Upper lobe of right lung (tissue), 1 donor: ENCODE measurements at regions not wholly inside any gene's neighbourhood (a gene's known extent, or its start where the extent isn't known, plus 50 kb on each side); places are given as distances from the start of the nearest gene placed in this dataset.

ENCODE experiments used
- ATAC-seq: fragments of 200-7000 bp; cut with Tn5 transposase; one replicate; pipeline ENCODE4 v1.9.1; 2020; ENCODE audit warnings: mild to moderate bottlenecking, moderate library complexity
- DNase-seq: peaks from one replicate; pipeline ENCODE4 v3.0.0-alpha.2; 2020
- H3K27ac ChIP-seq: fragments of 200-600 bp; one replicate; pipeline ENCODE4 v1.8.0; 2022
- H3K27me3 ChIP-seq: fragments of 200-600 bp; one replicate; pipeline ENCODE4 v1.8.0; 2022; ENCODE audit warnings: mild to moderate bottlenecking
- H3K36me3 ChIP-seq: fragments of 200-600 bp; one replicate; pipeline ENCODE4 v1.8.0; 2022
- H3K4me1 ChIP-seq: fragments of 200-600 bp; one replicate; pipeline ENCODE4 v1.8.0; 2022
- H3K4me3 ChIP-seq: fragments of 200-600 bp; one replicate; pipeline ENCODE4 v1.8.0; 2022; ENCODE audit warnings: mild to moderate bottlenecking
- H3K9me3 ChIP-seq: fragments of 200-600 bp; one replicate; pipeline ENCODE4 v1.8.0; 2022
- intact Hi-C: fragments of 100-400 bp; cut with DNase I; formaldehyde crosslinking; loops from one replicate; pipeline ENCODE4 v1.11.0; 2022
- TF ChIP-seq, protein P1 (sequence below): fragments of 200-600 bp; IDR thresholded peaks from one replicate; pipeline ENCODE4 v1.8.0; 2022; ENCODE audit warnings: antibody characterized with exemption
- donor health status: DM: no; HTN: yes; CAD: no; lungs with severe emphysema.

DNA sequence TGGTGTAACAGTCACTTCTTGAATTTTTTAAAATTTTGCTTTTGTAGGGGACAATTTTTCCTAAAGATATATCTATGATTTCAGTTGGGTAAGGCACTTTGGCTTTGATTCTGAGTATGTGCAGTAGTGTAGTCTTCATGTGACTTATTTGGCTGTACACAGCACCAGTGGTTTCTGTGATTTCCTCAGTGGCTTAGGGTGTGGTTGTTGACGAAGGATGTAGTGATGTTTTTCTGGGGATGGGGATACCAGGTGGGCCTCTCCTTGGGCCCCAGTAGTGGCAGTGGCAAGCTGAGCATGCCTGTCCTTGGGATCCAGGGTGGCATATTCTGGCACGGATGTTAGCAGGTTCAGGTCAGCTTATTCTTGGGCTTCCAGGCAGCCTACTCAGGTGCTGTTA is 364.9 kb upstream of the CADM1 start:
- intact Hi-C loops, result no loop called here
- no peaks in the 10 kb centered on the region for H3K4me1 ChIP-seq
- TF ChIP-seq, protein P1, sequence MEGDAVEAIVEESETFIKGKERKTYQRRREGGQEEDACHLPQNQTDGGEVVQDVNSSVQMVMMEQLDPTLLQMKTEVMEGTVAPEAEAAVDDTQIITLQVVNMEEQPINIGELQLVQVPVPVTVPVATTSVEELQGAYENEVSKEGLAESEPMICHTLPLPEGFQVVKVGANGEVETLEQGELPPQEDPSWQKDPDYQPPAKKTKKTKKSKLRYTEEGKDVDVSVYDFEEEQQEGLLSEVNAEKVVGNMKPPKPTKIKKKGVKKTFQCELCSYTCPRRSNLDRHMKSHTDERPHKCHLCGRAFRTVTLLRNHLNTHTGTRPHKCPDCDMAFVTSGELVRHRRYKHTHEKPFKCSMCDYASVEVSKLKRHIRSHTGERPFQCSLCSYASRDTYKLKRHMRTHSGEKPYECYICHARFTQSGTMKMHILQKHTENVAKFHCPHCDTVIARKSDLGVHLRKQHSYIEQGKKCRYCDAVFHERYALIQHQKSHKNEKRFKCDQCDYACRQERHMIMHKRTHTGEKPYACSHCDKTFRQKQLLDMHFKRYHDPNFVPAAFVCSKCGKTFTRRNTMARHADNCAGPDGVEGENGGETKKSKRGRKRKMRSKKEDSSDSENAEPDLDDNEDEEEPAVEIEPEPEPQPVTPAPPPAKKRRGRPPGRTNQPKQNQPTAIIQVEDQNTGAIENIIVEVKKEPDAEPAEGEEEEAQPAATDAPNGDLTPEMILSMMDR, result no peak

DNA sequence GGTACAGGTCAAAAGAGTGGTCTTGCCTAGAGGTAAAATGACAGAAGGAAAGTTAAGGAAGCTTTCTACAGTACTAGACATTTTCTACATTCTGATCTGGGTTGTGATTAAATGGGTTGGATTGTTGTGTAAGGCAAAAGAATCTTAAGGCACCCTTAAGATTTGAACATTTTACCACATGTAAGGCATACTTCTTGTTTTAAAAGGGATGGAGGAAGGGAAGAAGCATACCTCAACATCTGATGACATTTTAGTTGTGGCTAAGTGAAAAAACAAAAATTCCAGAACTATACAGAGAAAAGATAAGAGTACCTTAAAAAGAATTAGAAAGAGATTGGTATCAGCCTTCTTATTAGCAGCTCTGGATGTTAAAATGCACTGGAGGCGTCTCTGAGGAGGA is 356.0 kb upstream of the CADM1 start:
- no peaks in the 10 kb centered on the region for H3K27me3 ChIP-seq
- TF ChIP-seq, protein P1, result no peak
- no peaks in the 10 kb centered on the region for H3K4me1 ChIP-seq
- H3K36me3 ChIP-seq, result no peaks in the 10 kb centered on the region
- H3K4me3 ChIP-seq, result no peak overlapping the region
- intact Hi-C loops, result no loop called here
- no peak overlapping the region for H3K27ac ChIP-seq
- no peak for DNase-seq
- peaks cover 5% of the 10 kb centered on the region for H3K9me3 ChIP-seq
- no peak for ATAC-seq

More for the DNA sequence above, 364.9 kb upstream of the CADM1 start:
- Histone ChIP-seq H3K27ac (no peak overlapping the region), H3K27me3 (no peaks in the 10 kb centered on the region), H3K9me3 (no peaks in the 10 kb centered on the region), H3K4me3 (no peak overlapping the region), H3K36me3 (no peaks in the 10 kb centered on the region)
- ATAC-seq (no peak), DNase-seq (no peak)

DNA sequence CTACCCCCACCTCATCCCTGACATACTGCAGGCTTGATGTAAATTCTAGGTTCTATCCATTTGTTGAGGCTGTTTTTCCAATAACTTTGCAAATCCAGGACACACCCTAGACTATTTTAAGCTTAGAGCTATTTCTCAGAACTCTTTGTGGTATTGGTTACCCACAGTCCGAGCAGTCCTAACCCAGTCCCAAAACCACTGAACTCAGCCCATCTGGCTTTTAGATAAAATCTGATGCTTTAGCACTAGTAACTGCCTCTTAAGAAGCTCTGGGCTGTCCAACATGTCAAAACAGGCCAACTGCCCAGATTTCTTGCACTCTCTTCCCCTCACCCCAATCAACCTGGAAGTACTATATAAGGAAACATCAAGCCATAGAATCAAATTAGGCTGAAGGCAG is 344.4 kb upstream of the CADM1 start:
- TF ChIP-seq, protein P1, result no peak
- Histone ChIP-seq H3K4me3 (no peak overlapping the region), H3K36me3 (no peaks in the 10 kb centered on the region), H3K9me3 (no peaks in the 10 kb centered on the region), H3K27ac (no peak overlapping the region), H3K4me1 (no peaks in the 10 kb centered on the region), H3K27me3 (peaks cover 7% of the 10 kb centered on the region)
- no peak for DNase-seq
- no peak for ATAC-seq
- intact Hi-C loops, result no loop called here

DNA sequence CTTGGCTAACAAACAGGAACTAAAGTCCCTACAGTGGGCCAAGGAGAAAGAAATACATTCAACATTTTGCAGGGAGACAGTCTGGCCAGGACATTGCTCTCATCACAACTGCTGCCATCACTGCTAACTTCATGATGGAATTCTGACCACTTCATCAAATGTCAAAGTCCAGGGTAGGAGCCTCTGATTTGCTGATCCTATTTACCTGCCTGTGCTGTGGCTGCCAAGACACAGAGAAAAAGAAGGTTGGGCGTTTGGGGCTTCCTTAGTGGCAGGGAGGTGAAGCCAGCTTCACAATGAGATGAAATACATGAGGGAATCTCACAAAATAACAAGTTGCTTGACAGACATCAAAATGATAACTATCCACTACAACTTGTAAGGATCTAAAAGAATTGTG is 343.9 kb upstream of the CADM1 start:
- no peak overlapping the region for H3K27ac ChIP-seq
- H3K9me3 ChIP-seq, result no peaks in the 10 kb centered on the region
- no peaks in the 10 kb centered on the region for H3K36me3 ChIP-seq
- TF ChIP-seq, protein P1, result no peak
- no peak overlapping the region for H3K4me3 ChIP-seq
- H3K4me1 ChIP-seq, result no peaks in the 10 kb centered on the region
- H3K27me3 ChIP-seq, result peaks cover 7% of the 10 kb centered on the region
- DNase-seq, result no peak
- no peak for ATAC-seq
- intact Hi-C loops, result no loop called here

DNA sequence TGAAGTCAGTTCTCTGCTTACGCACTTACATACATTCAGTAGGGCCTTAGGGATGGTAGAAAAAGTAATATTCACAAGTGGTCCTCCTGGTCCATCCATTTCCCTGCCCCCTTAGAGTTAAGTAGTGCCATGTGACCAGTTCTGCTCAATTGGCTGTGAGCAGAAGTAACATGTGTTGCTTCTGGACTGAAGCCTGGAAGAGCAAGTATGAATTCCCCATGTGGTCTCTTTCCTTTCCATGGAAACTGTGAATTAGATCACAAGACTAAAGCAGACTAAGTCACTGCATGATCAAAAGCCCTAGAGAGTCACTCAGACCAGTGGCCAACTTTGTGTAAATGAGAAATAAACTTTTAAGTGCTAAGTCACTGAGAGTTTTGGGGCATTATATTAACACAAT is 341.7 kb upstream of the CADM1 start:
- Histone ChIP-seq H3K4me3 (no peak overlapping the region), H3K9me3 (no peaks in the 10 kb centered on the region), H3K27ac (no peak overlapping the region), H3K4me1 (no peaks in the 10 kb centered on the region), H3K27me3 (peaks cover 7% of the 10 kb centered on the region), H3K36me3 (no peaks in the 10 kb centered on the region)
- intact Hi-C loops, result no loop called here
- ATAC-seq (no peak), DNase-seq (no peak)
- TF ChIP-seq, protein P1, result no peak

DNA sequence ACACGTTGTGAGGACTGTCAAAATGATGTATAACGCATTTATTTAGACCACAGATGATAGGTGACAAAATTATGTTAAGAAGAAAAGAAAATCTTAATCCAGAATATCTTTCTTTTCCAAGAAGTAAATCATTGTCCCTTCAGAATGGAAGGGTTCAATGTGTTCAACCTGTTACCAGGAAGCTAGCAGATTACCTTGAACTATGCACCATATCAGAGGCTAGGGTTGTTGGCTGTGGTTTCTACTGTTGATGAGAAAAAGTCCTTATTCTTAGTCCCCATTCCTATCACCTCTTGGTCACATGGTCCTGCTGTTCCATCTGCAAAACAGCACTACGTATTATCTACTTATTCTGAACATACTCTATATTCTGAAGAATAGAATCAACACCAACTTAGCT is 339.5 kb upstream of the CADM1 start:
- H3K36me3 ChIP-seq, result no peaks in the 10 kb centered on the region
- ATAC-seq (no peak), DNase-seq (no peak)
- TF ChIP-seq, protein P1, result no peak
- no peaks in the 10 kb centered on the region for H3K9me3 ChIP-seq
- H3K27ac ChIP-seq, result no peak overlapping the region
- H3K27me3 ChIP-seq, result peaks cover 7% of the 10 kb centered on the region
- intact Hi-C loops, result no loop called here
- no peaks in the 10 kb centered on the region for H3K4me1 ChIP-seq
- H3K4me3 ChIP-seq, result no peak overlapping the region
